H1 (cell line): ENCODE measurements at regions not wholly inside any gene's neighbourhood (a gene's known extent, or its start where the extent isn't known, plus 50 kb on each side); places are given as distances from the start of the nearest gene placed in this dataset.

Experiments
- CTCF ChIA-PET: fragments of 300-600 bp; sonication (Branson Sonifier 250); formaldehyde crosslinking; loops from one replicate; lab custom pipeline; 2021; ENCODE audit not compliant: partially characterized antibody; lab: Charles Lee
- POLR2A ChIA-PET: fragments of 300-600 bp; sonication (Branson Sonifier 250); formaldehyde crosslinking; loops from one replicate; lab custom pipeline; 2021; ENCODE audit warnings: inconsistent platforms; ENCODE audit not compliant: partially characterized antibody; lab: Charles Lee
- DNase-seq, 2 experiments: peaks; one replicate each; pipeline versions ENCODE4 v3.0.0 to v3.0.0-alpha.2; 2010 to 2022; ENCODE audit warnings: low spot score in 2 of 2, low read depth in 1 of 2, mixed read lengths in 1 of 2
- FAIRE-seq: peaks from 2 replicates; lab custom pipeline; 2011; peaks lifted over from hg19 to GRCh38; lab: Jason Lieb, UNC
- H2AFZ ChIP-seq: 2 replicates; pipeline ENCODE4 v1.8.1; 2012; ENCODE audit warnings: low read length, inconsistent platforms
- H2AK5ac ChIP-seq: 2 replicates; pipeline ENCODE4 v1.6.1; 2013; ENCODE audit warnings: low read depth, low read length
- H2BK120ac ChIP-seq: replicated peaks from 2 replicates; pipeline ENCODE3; 2013; ENCODE audit warnings: low read depth, low read length, inconsistent platforms
- H2BK12ac ChIP-seq: 2 replicates; pipeline ENCODE4 v1.6.1; 2013; ENCODE audit warnings: low read depth, low read length
- H2BK15ac ChIP-seq: 2 replicates; pipeline ENCODE4 v1.6.1; 2013; ENCODE audit warnings: low read length
- H2BK20ac ChIP-seq: 2 replicates; pipeline ENCODE4 v1.6.1; 2013; ENCODE audit warnings: low read length
- H2BK5ac ChIP-seq: 2 replicates; pipeline ENCODE4 v1.6.1; 2013; ENCODE audit warnings: low read depth, low read length
- H3K14ac ChIP-seq: 2 replicates; pipeline ENCODE4 v1.6.1; 2013; ENCODE audit warnings: inconsistent platforms; ENCODE audit not compliant: insufficient read length
- H3K18ac ChIP-seq: 2 replicates; pipeline ENCODE4 v1.6.1; 2013; ENCODE audit warnings: low read length; ENCODE audit errors: extremely low read depth
- H3K23ac ChIP-seq: 2 replicates; pipeline ENCODE4 v1.6.1; 2013; ENCODE audit warnings: inconsistent platforms; ENCODE audit not compliant: insufficient read length
- H3K23me2 ChIP-seq: 2 replicates; pipeline ENCODE4 v1.6.1; 2013; ENCODE audit warnings: low read depth, low read length
- H3K27ac ChIP-seq: 2 replicates; pipeline ENCODE4 v1.6.1; 2011; ENCODE audit warnings: low read depth, low read length, inconsistent platforms
- H3K27me3 ChIP-seq, 4 experiments: replicated peaks in 1 of 4; 1 replicate in 1 of 4; 2 replicates in 3 of 4; pipeline versions ENCODE4 v1.6.1 to v1.8.1; 2011 to 2013; ENCODE audit warnings: low read length in 3 of 4, mild to moderate bottlenecking in 3 of 4, inconsistent platforms in 2 of 4, mixed read lengths in 2 of 4, moderate library complexity in 1 of 4; ENCODE audit not compliant: control insufficient read depth in 3 of 4, insufficient read depth in 3 of 4; ENCODE audit errors: extremely low read depth in 1 of 4
- H3K36me3 ChIP-seq, 4 experiments: 2 replicates each; pipeline versions ENCODE4 v1.6.1 to v1.8.1; 2011 to 2013; ENCODE audit warnings: mild to moderate bottlenecking in 4 of 4, low read length in 3 of 4, moderate library complexity in 2 of 4, control low read depth in 1 of 4, inconsistent platforms in 1 of 4; ENCODE audit not compliant: insufficient read depth in 4 of 4, control insufficient read depth in 2 of 4
- H3K4ac ChIP-seq: replicated peaks from 2 replicates; pipeline ENCODE3; 2013; ENCODE audit warnings: low read length, low read depth, mixed read lengths, inconsistent platforms; ENCODE audit not compliant: insufficient read length
- H3K4me1 ChIP-seq, 4 experiments: replicated peaks in 1 of 4; 1 replicate in 1 of 4; 2 replicates in 3 of 4; pipeline versions ENCODE4 v1.6.1 to v1.8.1; 2011 to 2013; ENCODE audit warnings: low read length in 3 of 4, inconsistent platforms in 2 of 4, mixed read lengths in 1 of 4; ENCODE audit not compliant: insufficient read depth in 4 of 4, control insufficient read depth in 3 of 4
- H3K4me2 ChIP-seq, 2 experiments: 2 replicates each; pipeline versions ENCODE4 v1.6.1 to v1.8.1; 2011 to 2013; ENCODE audit warnings: low read depth in 2 of 2, low read length in 2 of 2, control low read depth in 1 of 2, inconsistent platforms in 1 of 2, mild to moderate bottlenecking in 1 of 2; ENCODE audit not compliant: insufficient read depth in 1 of 2
- H3K4me3 ChIP-seq, 4 experiments: fragments of 200-600, 300-600 bp in 1 of 4; sonication (generic), shearing (Covaris generic), sonication (Bioruptor Twin) in 1 of 4; 2 replicates each; pipeline versions ENCODE4 v1.5.1 to v1.8.1; 2011 to 2016; ENCODE audit warnings: low read length in 4 of 4, low read depth in 3 of 4, control low read depth in 2 of 4, inconsistent platforms in 2 of 4, mild to moderate bottlenecking in 2 of 4, mixed read lengths in 1 of 4, moderate library complexity in 1 of 4; ENCODE audit not compliant: insufficient read depth in 2 of 4; ENCODE audit errors: extremely low read depth in 1 of 4
- H3K56ac ChIP-seq: replicated peaks from 2 replicates; pipeline ENCODE3; 2013; ENCODE audit warnings: low read depth, mild to moderate bottlenecking, mixed read lengths, low read length, inconsistent platforms; ENCODE audit not compliant: insufficient read length
- H3K79me1 ChIP-seq: 2 replicates; pipeline ENCODE4 v1.6.1; 2013; ENCODE audit warnings: low read depth, low read length, control low read depth
- H3K79me2 ChIP-seq, 2 experiments: 2 replicates each; pipeline versions ENCODE4 v1.6.1 to v1.8.1; 2012 to 2013; ENCODE audit warnings: low read length in 2 of 2, mild to moderate bottlenecking in 2 of 2, inconsistent platforms in 1 of 2; ENCODE audit not compliant: insufficient read depth in 2 of 2, control insufficient read depth in 1 of 2
- H3K9ac ChIP-seq, 4 experiments: replicated peaks in 1 of 4; 1 replicate in 1 of 4; 2 replicates in 3 of 4; pipeline versions ENCODE4 v1.6.1 to v1.8.1; 2011 to 2013; ENCODE audit warnings: low read depth in 3 of 4, low read length in 3 of 4, control low read depth in 2 of 4, mild to moderate bottlenecking in 2 of 4, moderate library complexity in 2 of 4, inconsistent platforms in 1 of 4; ENCODE audit errors: extremely low read depth in 1 of 4
- H3K9me3 ChIP-seq, 2 experiments: 2 replicates each; pipeline versions ENCODE4 v1.6.1 to v1.8.1; 2012 to 2013; ENCODE audit warnings: mild to moderate bottlenecking in 2 of 2, moderate library complexity in 2 of 2, control low read depth in 1 of 2, inconsistent platforms in 1 of 2, low read depth in 1 of 2, low read length in 1 of 2, mixed read lengths in 1 of 2; ENCODE audit not compliant: insufficient read depth in 2 of 2
- H4K20me1 ChIP-seq, 2 experiments: replicated peaks in 1 of 2; 2 replicates each; pipeline versions ENCODE3 to v1.8.1; 2011 to 2013; ENCODE audit warnings: inconsistent platforms in 2 of 2, low read length in 2 of 2, mild to moderate bottlenecking in 1 of 2; ENCODE audit not compliant: insufficient read depth in 2 of 2, control insufficient read depth in 1 of 2
- H4K5ac ChIP-seq: 2 replicates; pipeline ENCODE4 v1.6.1; 2013; ENCODE audit warnings: low read length, low read depth, mixed read lengths, inconsistent platforms; ENCODE audit not compliant: insufficient read length
- H4K8ac ChIP-seq: 2 replicates; pipeline ENCODE4 v1.8.0; 2013; ENCODE audit warnings: mild to moderate bottlenecking, moderate library complexity, low read length, inconsistent platforms; ENCODE audit not compliant: insufficient read depth; ENCODE audit errors: extremely low read depth
- H4K91ac ChIP-seq: replicated peaks from 2 replicates; pipeline ENCODE3; 2013; ENCODE audit warnings: low read length, mixed read lengths, inconsistent platforms; ENCODE audit not compliant: insufficient read length
- RFX5 ChIP-seq: IDR thresholded peaks from 2 replicates; pipeline ENCODE4 v1.6.1; 2011; ENCODE audit warnings: low read depth, low read length, improper control_type of control experiment, borderline replicate concordance
- WGBS, 2 experiments: shearing (Covaris generic) in 1 of 2; methylation state at CpG; one replicate each; pipeline versions ENCODE4 v1.1.6 to v1.1.7; 2013 to 2015; ENCODE audit warnings: low lambda C conversion rate in 2 of 2, mixed read lengths in 2 of 2, inconsistent platforms in 1 of 2, low coverage in 1 of 2, missing lambda C conversion rate in 1 of 2; ENCODE audit not compliant: insufficient replicate concordance in 2 of 2, insufficient coverage in 1 of 2, insufficient read length in 1 of 2; ENCODE audit errors: extremely low coverage in 1 of 2, missing lambda C conversion rate in 1 of 2; 5-methylcytosine and 5-hydroxymethylcytosine counted together

DNA sequence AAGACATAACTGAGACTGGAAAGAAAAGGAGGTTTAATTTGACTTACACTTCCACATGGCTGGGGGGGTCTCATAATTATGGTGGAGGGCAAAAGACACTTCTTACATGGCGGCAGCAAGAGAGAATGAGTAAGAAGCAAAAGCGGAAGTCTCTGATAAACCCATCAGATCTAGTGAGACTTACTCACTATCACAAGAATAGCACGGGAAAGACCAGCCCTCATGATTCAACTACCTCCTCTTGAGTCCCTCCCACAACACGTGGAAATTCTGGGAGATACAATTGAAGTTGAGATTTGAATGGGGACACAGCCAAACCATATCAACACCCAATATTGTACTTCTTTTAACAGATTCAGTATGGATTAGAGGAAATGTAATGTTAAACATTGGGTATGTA lies 646.6 kb downstream of the ANKRD50 start:
- no peak overlapping the region for H2BK15ac ChIP-seq
- CTCF ChIA-PET: no interaction called here

More for the DNA sequence above, 646.6 kb downstream of the ANKRD50 start:
- DNase-seq (no peak), FAIRE-seq (no peak)
- no peak overlapping the region for H3K27ac ChIP-seq
- no peak overlapping the region for H2AFZ ChIP-seq
- 95% methylated on average over 4 of the region's 4 CpGs; no CpG with 5 or more reads in 1 of the 2 experiments for WGBS, 2 experiments
- no peak overlapping the region for H4K8ac ChIP-seq
- H3K9ac ChIP-seq: no peak overlapping the region
- H3K18ac ChIP-seq: no peak overlapping the region
- no peak overlapping the region for H3K14ac ChIP-seq
- H3K56ac ChIP-seq: no peak overlapping the region
- no peak overlapping the region for H3K23ac ChIP-seq
- no peak overlapping the region for H2BK5ac ChIP-seq
- H2BK20ac ChIP-seq: no peak overlapping the region
- H3K4me3 ChIP-seq: no peak overlapping the region
- POLR2A ChIA-PET: no interaction called here
- 0 out of 4 replicates have a peak, but pooled peaks cover 1 to 2% of the 10 kb centered on the region in 2 experiments for H3K9me3 ChIP-seq
- H4K5ac ChIP-seq: no peak overlapping the region
- H3K36me3 ChIP-seq: no peaks in the 10 kb centered on the region; a peak in 1 of 8 replicates
- no peak overlapping the region for H2BK12ac ChIP-seq
- H3K4ac ChIP-seq: no peak overlapping the region
- no peak overlapping the region for H2BK120ac ChIP-seq
- no peaks in the 10 kb centered on the region for H4K20me1 ChIP-seq
- no peak overlapping the region for H2AK5ac ChIP-seq
- H3K4me1 ChIP-seq: no peaks in the 10 kb centered on the region
- H3K27me3 ChIP-seq: no peaks in the 10 kb centered on the region
- no peak overlapping the region for H4K91ac ChIP-seq
- no peaks in the 10 kb centered on the region for H3K23me2 ChIP-seq
- H3K4me2 ChIP-seq: no peak overlapping the region
- TF ChIP-seq RFX5: no peak
- TF ChIP-seq, all 59 proteins: peak for 0
- no peaks in the 10 kb centered on the region for H3K79me1 ChIP-seq
- H3K79me2 ChIP-seq: no peaks in the 10 kb centered on the region
